NT2/D1 (cell line): ENCODE measurements at regions not wholly inside any gene's neighbourhood (a gene's known extent, or its start where the extent isn't known, plus 50 kb on each side); places are given as distances from the start of the nearest gene placed in this dataset.

Source experiments
- SUZ12 ChIP-seq: IDR thresholded peaks from 2 replicates; pipeline ENCODE4 v1.6.1; 2011; ENCODE audit not compliant: insufficient read length, insufficient read depth; ENCODE audit errors: extremely low read depth
- YY1 ChIP-seq: IDR thresholded peaks from 2 replicates; pipeline ENCODE4 v1.6.1; 2011; ENCODE audit not compliant: insufficient read length, insufficient read depth
- ZNF274 ChIP-seq: IDR thresholded peaks from 2 replicates; pipeline ENCODE4 v1.6.1; 2011; ENCODE audit warnings: mild to moderate bottlenecking, low read depth, low read length

DNA sequence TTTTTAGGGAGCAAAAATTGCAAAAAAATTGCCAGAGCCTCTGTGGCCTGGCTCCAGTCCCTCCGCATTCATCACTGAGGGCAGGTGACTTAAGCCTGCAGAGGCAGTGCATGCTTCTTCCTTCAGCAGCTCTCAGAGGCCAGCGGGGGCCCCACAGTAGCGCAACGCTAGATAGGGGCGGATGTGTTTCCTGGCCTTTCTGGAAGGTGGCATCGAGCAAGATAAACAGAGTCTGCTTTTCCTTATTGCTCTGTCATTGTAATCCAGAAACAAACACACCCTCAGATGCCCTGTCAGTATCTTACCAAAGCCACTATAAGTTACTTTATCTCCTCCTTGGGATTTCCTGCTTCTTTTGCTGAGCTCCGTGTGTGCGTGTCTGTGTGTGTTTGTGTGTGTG, 75.5 kb upstream of the IRX6 start:
- no peak for TF ChIP-seq YY1
- TF ChIP-seq ZNF274 = no peak
- TF ChIP-seq SUZ12 = no peak
